SU-DHL-6 (cell line): ENCODE measurements at regions not wholly inside any gene's neighbourhood (a gene's known extent, or its start where the extent isn't known, plus 50 kb on each side); places are given as distances from the start of the nearest gene placed in this dataset.

Experiments
- H2AFZ ChIP-seq: fragments of 200-600 bp; sonication (generic); 2 replicates; pipeline ENCODE4 v1.6.1; 2014; ENCODE audit warnings: low read depth, mild to moderate bottlenecking, moderate library complexity, mixed read lengths, antibody characterized with exemption, low read length; ENCODE audit not compliant: severe bottlenecking
- H3F3A ChIP-seq: fragments of 200-600 bp; shearing (Covaris generic); 2 replicates; pipeline ENCODE4 v1.6.0; 2016; ENCODE audit warnings: antibody characterized with exemption, mild to moderate bottlenecking; ENCODE audit not compliant: insufficient read depth
- H3K27ac ChIP-seq: fragments of 200-600 bp; sonication (generic); 2 replicates; pipeline ENCODE4 v1.5.1; 2016; ENCODE audit warnings: low read depth, mild to moderate bottlenecking, low read length, moderate library complexity, mixed read lengths
- H3K27me3 ChIP-seq: fragments of 200-600 bp; sonication (generic), shearing (Covaris generic); 2 replicates; pipeline ENCODE4 v1.6.0; 2014; ENCODE audit warnings: mild to moderate bottlenecking, low read length
- H3K36me3 ChIP-seq: fragments of 200-600 bp; sonication (generic); 2 replicates; pipeline ENCODE4 v1.6.1; 2014; ENCODE audit warnings: mild to moderate bottlenecking, low read length, mixed read lengths
- H3K4me2 ChIP-seq: fragments of 300-600, 200-600 bp; shearing (Covaris generic), sonication (generic); 2 replicates; pipeline ENCODE4 v1.6.0; 2014; ENCODE audit warnings: low read length, low read depth, mild to moderate bottlenecking; ENCODE audit not compliant: poor library complexity, severe bottlenecking
- H3K4me3 ChIP-seq: fragments of 200-600 bp; sonication (generic); 2 replicates; pipeline ENCODE4 v1.5.1; 2014; ENCODE audit warnings: antibody characterized with exemption, low read length, mild to moderate bottlenecking, mixed read lengths; ENCODE audit not compliant: insufficient read depth, poor library complexity, severe bottlenecking
- H3K79me2 ChIP-seq: fragments of 200-600 bp; sonication (generic); 2 replicates; pipeline ENCODE4 v1.6.1; 2014; ENCODE audit warnings: mild to moderate bottlenecking, low read length, moderate library complexity; ENCODE audit not compliant: insufficient read depth
- H3K9ac ChIP-seq: fragments of 200-600 bp; sonication (generic); 2 replicates; pipeline ENCODE4 v1.7.0; 2014; ENCODE audit warnings: mild to moderate bottlenecking, low read length
- H3K9me2 ChIP-seq: fragments of 200-600 bp; sonication (generic); replicated peaks from 2 replicates; pipeline ENCODE4 v1.6.1; 2014; ENCODE audit warnings: low read length; ENCODE audit not compliant: insufficient read depth
- H3K9me3 ChIP-seq: fragments of 200-600 bp; sonication (generic); 2 replicates; pipeline ENCODE4 v1.6.1; 2014; ENCODE audit warnings: low read length, mixed read lengths; ENCODE audit not compliant: insufficient read depth
- H4K20me1 ChIP-seq: fragments of 200-600 bp; sonication (generic); 2 replicates; pipeline ENCODE4 v1.6.1; 2014; ENCODE audit warnings: low read depth, mild to moderate bottlenecking, antibody characterized with exemption, low read length, moderate library complexity, mixed read lengths
- CTCF ChIP-seq: fragments of 200-600 bp; sonication (generic); IDR thresholded peaks from one replicate; pipeline ENCODE4 v1.5.1; 2017; ENCODE audit warnings: antibody characterized with exemption, mild to moderate bottlenecking, low read length, moderate library complexity; ENCODE audit not compliant: insufficient read depth, poor library complexity, severe bottlenecking
- EZH2phosphoT487 ChIP-seq: fragments of 200-600 bp; sonication (generic), shearing (Covaris generic); conservative IDR thresholded peaks from 2 replicates; pipeline ENCODE4 v1.6.1; 2018; ENCODE audit warnings: mild to moderate bottlenecking, antibody characterized with exemption, low read length, moderate library complexity, mixed read lengths

GRCh38 chr2:41194230-41194629, 742.3 kb upstream of the SLC8A1 start:
- TF ChIP-seq EZH2phosphoT487 (no peak), CTCF (no peak)
- Histone ChIP-seq H3K9ac (no peak overlapping the region), H3K4me2 (no peak overlapping the region), H3K36me3 (no peaks in the 10 kb centered on the region), H3K79me2 (no peaks in the 10 kb centered on the region), H3K27me3 (no peaks in the 10 kb centered on the region), H3F3A (no peaks in the 10 kb centered on the region), H4K20me1 (no peaks in the 10 kb centered on the region), H3K9me3 (no peaks in the 10 kb centered on the region), H2AFZ (no peak overlapping the region), H3K4me3 (no peak overlapping the region), H3K27ac (no peak overlapping the region), H3K9me2 (no peaks in the 10 kb centered on the region)

DNA sequence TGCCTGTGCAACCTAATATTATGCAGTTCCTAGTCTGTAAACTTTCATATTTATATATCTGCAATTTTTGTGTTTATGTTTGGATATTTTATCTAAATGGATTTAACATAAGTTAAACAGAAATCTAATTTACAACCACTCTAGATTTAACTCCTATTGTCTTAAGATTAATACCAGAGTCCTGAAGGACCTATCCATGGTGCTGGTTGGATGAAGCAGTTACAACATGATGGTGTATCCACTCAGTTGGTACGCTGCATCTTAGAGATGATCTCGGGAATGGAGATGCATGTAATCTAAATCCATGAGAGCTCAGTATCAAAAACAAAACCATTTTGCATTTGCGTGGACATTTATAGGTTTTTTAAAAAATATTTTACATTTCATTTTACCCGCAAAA, 745.9 kb upstream of the SLC8A1 start:
- H3K27ac ChIP-seq, result no peak overlapping the region

GRCh38 chr2:41199334-41199733, 747.4 kb upstream of the SLC8A1 start:
- Histone ChIP-seq H4K20me1 (no peaks in the 10 kb centered on the region), H3K4me2 (no peak overlapping the region), H3K79me2 (no peaks in the 10 kb centered on the region), H3K27ac (no peak overlapping the region), H3K9ac (no peak overlapping the region), H3K36me3 (no peaks in the 10 kb centered on the region), H3K9me3 (no peaks in the 10 kb centered on the region), H3K27me3 (no peaks in the 10 kb centered on the region), H2AFZ (no peak overlapping the region), H3K9me2 (0 out of 2 replicates have a peak, but pooled peaks cover 3% of the 10 kb centered on the region), H3F3A (no peaks in the 10 kb centered on the region), H3K4me3 (no peak overlapping the region)
- no peak for TF ChIP-seq CTCF
- TF ChIP-seq EZH2phosphoT487, result no peak

More for the DNA sequence above, 745.9 kb upstream of the SLC8A1 start:
- Histone ChIP-seq H3K4me2 (no peak overlapping the region), H3K4me3 (no peak overlapping the region), H3K9me3 (no peaks in the 10 kb centered on the region), H3K79me2 (no peaks in the 10 kb centered on the region), H3K9ac (no peak overlapping the region), H3K36me3 (no peaks in the 10 kb centered on the region), H3F3A (no peaks in the 10 kb centered on the region), H2AFZ (no peak overlapping the region), H3K27me3 (no peaks in the 10 kb centered on the region), H4K20me1 (no peaks in the 10 kb centered on the region), H3K9me2 (no peaks in the 10 kb centered on the region)
- TF ChIP-seq EZH2phosphoT487 (no peak), CTCF (no peak)
